Natural killer cell (primary cell): ENCODE measurements at regions not wholly inside any gene's neighbourhood (a gene's known extent, or its start where the extent isn't known, plus 50 kb on each side); places are given as distances from the start of the nearest gene placed in this dataset.

ENCODE experiments used
- ATAC-seq, 3 donors: fragments of 150-1000 bp in 2 of 3; fragments of 200-7000 bp in 1 of 3; cut with Tn5 transposase; 1 replicate in 1 of 3; 2 replicates in 2 of 3; pipeline ENCODE4 v1.10.0; 2021; ENCODE audit warnings: mild to moderate bottlenecking in 2 of 3, moderate library complexity in 2 of 3
- DNase-seq, 2 donors: peaks; one replicate each; pipeline versions ENCODE4 v3.0.0 to v3.0.0-alpha.2; 2013 to 2021; ENCODE audit warnings: mixed read lengths in 1 of 2
- H3K27ac ChIP-seq: one replicate; pipeline ENCODE4 v1.5.1; 2013; ENCODE audit warnings: mild to moderate bottlenecking, low read length
- H3K27me3 ChIP-seq: one replicate; pipeline ENCODE4 v1.6.1; 2013; ENCODE audit warnings: low read length; ENCODE audit not compliant: control insufficient read depth, insufficient read depth
- H3K36me3 ChIP-seq: one replicate; pipeline ENCODE4 v1.6.1; 2013; ENCODE audit warnings: low read length; ENCODE audit not compliant: control insufficient read depth, insufficient read depth
- H3K4me1 ChIP-seq: one replicate; pipeline ENCODE4 v1.6.1; 2013; ENCODE audit warnings: low read length; ENCODE audit not compliant: control insufficient read depth, insufficient read depth
- H3K4me3 ChIP-seq: one replicate; pipeline ENCODE4 v1.5.1; 2013; ENCODE audit warnings: low read length
- H3K9me3 ChIP-seq: one replicate; pipeline ENCODE4 v1.6.1; 2013; ENCODE audit warnings: low read length; ENCODE audit not compliant: control insufficient read depth, insufficient read depth
- H3K27ac Mint-ChIP-seq, 2 donors: one replicate each; pipeline ENCODE4 v1.8.0; 2022; ENCODE audit warnings: mild to moderate bottlenecking in 2 of 2, mixed read lengths in 2 of 2, moderate library complexity in 1 of 2
- H3K27me3 Mint-ChIP-seq, 2 donors: one replicate each; pipeline ENCODE4 v1.8.0; 2022; ENCODE audit warnings: low read depth in 2 of 2, mixed read lengths in 2 of 2
- H3K36me3 Mint-ChIP-seq: one replicate; pipeline ENCODE4 v1.8.0; 2022; ENCODE audit warnings: mixed read lengths
- H3K4me1 Mint-ChIP-seq, 2 donors: one replicate each; pipeline ENCODE4 v1.8.0; 2022; ENCODE audit warnings: mixed read lengths in 2 of 2
- H3K4me3 Mint-ChIP-seq: one replicate; pipeline ENCODE4 v1.8.0; 2022; ENCODE audit warnings: mild to moderate bottlenecking, moderate library complexity, mixed read lengths
- H3K9me3 Mint-ChIP-seq, 2 donors: one replicate each; pipeline ENCODE4 v1.8.0; 2022; ENCODE audit warnings: mixed read lengths in 2 of 2
- WGBS: methylation state at CpG from one replicate; pipeline ENCODE4 v1.1.7; 2013; ENCODE audit warnings: missing lambda C conversion rate; ENCODE audit not compliant: insufficient coverage; 5-methylcytosine and 5-hydroxymethylcytosine counted together
- intact Hi-C: fragments of 100-400 bp; cut with micrococcal nuclease; formaldehyde crosslinking; loops from one replicate; pipeline ENCODE4 v1.14.2; 2022
- TF ChIP-seq, protein P1 (sequence below): fragments of 200-600 bp; IDR thresholded peaks from one replicate; pipeline ENCODE4 v1.8.0; 2022; ENCODE audit warnings: antibody characterized with exemption

DNA sequence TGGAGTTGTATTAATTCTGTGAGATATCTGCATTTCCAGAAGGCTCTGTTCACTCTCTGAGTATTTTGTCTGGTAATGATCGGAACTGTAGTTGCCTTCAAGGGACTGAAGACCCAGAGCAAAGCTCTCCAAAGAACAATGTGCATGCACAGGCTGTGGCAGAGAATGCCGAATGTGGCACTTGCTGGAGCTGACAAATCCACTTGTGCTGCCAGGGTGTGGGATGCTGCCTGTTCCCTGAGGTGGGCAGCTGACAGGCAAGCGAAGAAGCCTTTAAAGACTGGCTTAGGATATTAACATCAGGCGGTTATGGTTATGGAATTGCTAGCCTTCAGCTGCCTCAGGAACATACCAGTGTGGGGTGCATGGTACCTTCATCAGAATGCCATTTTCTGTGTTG lies 419.9 kb upstream of the ATP2B1 start:
- Histone ChIP-seq H3K27me3 (no peaks in the 10 kb centered on the region), H3K27ac (no peak overlapping the region), H3K4me1 (no peaks in the 10 kb centered on the region), H3K36me3 (no peaks in the 10 kb centered on the region), H3K9me3 (no peaks in the 10 kb centered on the region), H3K4me3 (no peak overlapping the region)
- H3K27me3 Mint-ChIP-seq = peaks cover 0 to 3% of the 10 kb centered on the region in 2 donors
- intact Hi-C loops = no loop called here
- H3K9me3 Mint-ChIP-seq = no peaks in the 10 kb centered on the region
- 83% methylated on average over 4 of the region's 4 CpGs for WGBS
- no peaks in the 10 kb centered on the region for H3K36me3 Mint-ChIP-seq
- ATAC-seq (no peak), DNase-seq (no peak)
- H3K27ac Mint-ChIP-seq = no peak overlapping the region
- TF ChIP-seq, protein P1, sequence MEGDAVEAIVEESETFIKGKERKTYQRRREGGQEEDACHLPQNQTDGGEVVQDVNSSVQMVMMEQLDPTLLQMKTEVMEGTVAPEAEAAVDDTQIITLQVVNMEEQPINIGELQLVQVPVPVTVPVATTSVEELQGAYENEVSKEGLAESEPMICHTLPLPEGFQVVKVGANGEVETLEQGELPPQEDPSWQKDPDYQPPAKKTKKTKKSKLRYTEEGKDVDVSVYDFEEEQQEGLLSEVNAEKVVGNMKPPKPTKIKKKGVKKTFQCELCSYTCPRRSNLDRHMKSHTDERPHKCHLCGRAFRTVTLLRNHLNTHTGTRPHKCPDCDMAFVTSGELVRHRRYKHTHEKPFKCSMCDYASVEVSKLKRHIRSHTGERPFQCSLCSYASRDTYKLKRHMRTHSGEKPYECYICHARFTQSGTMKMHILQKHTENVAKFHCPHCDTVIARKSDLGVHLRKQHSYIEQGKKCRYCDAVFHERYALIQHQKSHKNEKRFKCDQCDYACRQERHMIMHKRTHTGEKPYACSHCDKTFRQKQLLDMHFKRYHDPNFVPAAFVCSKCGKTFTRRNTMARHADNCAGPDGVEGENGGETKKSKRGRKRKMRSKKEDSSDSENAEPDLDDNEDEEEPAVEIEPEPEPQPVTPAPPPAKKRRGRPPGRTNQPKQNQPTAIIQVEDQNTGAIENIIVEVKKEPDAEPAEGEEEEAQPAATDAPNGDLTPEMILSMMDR = no peak
- no peaks in the 10 kb centered on the region for H3K4me1 Mint-ChIP-seq
- H3K4me3 Mint-ChIP-seq = no peak overlapping the region

DNA sequence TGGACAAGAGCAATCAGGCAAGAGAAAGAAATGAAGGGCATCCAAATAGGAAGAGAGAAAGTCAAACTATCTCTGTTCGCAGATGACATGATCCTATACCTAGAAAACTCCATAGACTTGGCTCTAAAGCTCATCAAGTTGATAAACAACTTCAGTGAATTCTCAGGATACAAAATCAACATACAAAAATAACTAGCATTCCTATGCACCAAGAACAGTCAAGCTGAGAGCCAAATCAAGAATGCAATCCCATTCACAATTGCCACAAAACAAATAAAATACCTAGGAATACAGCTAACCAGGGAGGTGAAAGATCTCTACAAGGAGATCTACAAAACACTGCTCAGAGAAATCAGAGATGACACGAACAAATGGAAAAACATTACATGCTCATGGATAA lies 417.5 kb upstream of the ATP2B1 start:
- TF ChIP-seq, protein P1 = no peak
- H3K36me3 Mint-ChIP-seq = peaks cover 3% of the 10 kb centered on the region
- H3K4me3 Mint-ChIP-seq = no peak overlapping the region
- no peak overlapping the region for H3K4me3 ChIP-seq
- no peaks in the 10 kb centered on the region for H3K36me3 ChIP-seq
- ATAC-seq = no peak
- no peak overlapping the region for H3K27ac ChIP-seq
- intact Hi-C loops = no loop called here
- H3K4me1 Mint-ChIP-seq = no peaks in the 10 kb centered on the region
- DNase-seq = no peak
- H3K9me3 ChIP-seq = peaks cover 10% of the 10 kb centered on the region
- no peaks in the 10 kb centered on the region for H3K27me3 ChIP-seq
- H3K27ac Mint-ChIP-seq = no peak overlapping the region
- WGBS = 88% methylated on average over 1 of the region's 2 CpGs
- H3K4me1 ChIP-seq = no peaks in the 10 kb centered on the region
- H3K27me3 Mint-ChIP-seq = peaks cover 0 to 3% of the 10 kb centered on the region in 2 donors
- H3K9me3 Mint-ChIP-seq = peaks cover 1 to 4% of the 10 kb centered on the region in 2 donors

DNA sequence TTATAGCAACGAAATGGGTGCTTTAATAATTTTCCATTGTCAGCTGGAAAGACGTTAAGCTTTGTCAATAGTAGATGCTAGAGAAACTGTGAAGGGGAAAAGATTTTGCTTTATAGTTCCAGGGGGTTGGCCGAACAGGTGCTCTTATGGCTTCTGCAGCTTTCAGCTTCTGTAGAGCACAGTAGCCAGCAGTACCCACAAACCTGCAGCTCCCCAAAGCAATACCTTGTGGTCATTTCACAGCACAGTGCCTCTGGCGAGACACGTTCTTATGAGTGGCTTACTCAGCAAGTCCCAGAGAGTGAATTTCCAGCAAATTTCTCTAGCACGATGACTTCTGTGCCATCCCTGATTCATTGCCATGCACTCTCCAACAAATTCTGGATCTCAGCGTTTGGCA lies 416.3 kb upstream of the ATP2B1 start:
- DNase-seq (no peak), ATAC-seq (no peak)
- TF ChIP-seq, protein P1 = no peak
- no peaks in the 10 kb centered on the region for H3K4me1 Mint-ChIP-seq
- no peak overlapping the region for H3K4me3 ChIP-seq
- H3K27ac ChIP-seq = no peak overlapping the region
- intact Hi-C loops = no loop called here
- peaks cover 0 to 3% of the 10 kb centered on the region in 2 donors for H3K27me3 Mint-ChIP-seq
- H3K9me3 ChIP-seq = peaks cover 11% of the 10 kb centered on the region
- no peak overlapping the region for H3K4me3 Mint-ChIP-seq
- peaks cover 5 to 14% of the 10 kb centered on the region in 2 donors for H3K9me3 Mint-ChIP-seq
- H3K4me1 ChIP-seq = no peaks in the 10 kb centered on the region
- H3K36me3 ChIP-seq = no peaks in the 10 kb centered on the region
- H3K27ac Mint-ChIP-seq = no peak overlapping the region
- no peaks in the 10 kb centered on the region for H3K27me3 ChIP-seq
- H3K36me3 Mint-ChIP-seq = peaks cover 15% of the 10 kb centered on the region
- 88% methylated on average over 7 of the region's 7 CpGs for WGBS

GRCh38 chr12:90124289-90124688 lies 415.7 kb upstream of the ATP2B1 start:
- 79% methylated on average over 2 of the region's 2 CpGs for WGBS
- intact Hi-C loops = no loop called here

More at GRCh38 chr12:90124289-90124688, 415.7 kb upstream of the ATP2B1 start:
- Histone ChIP-seq H3K4me3 (no peak overlapping the region), H3K27ac (no peak overlapping the region), H3K36me3 (no peaks in the 10 kb centered on the region), H3K27me3 (no peaks in the 10 kb centered on the region), H3K4me1 (no peaks in the 10 kb centered on the region), H3K9me3 (peaks cover 11% of the 10 kb centered on the region)
- H3K27ac Mint-ChIP-seq = no peak overlapping the region
- no peaks in the 10 kb centered on the region for H3K4me1 Mint-ChIP-seq
- peaks cover 9 to 18% of the 10 kb centered on the region in 2 donors for H3K9me3 Mint-ChIP-seq
- H3K27me3 Mint-ChIP-seq = peaks cover 0 to 4% of the 10 kb centered on the region in 2 donors
- no peak for DNase-seq
- ATAC-seq = no peak
- H3K36me3 Mint-ChIP-seq = peaks cover 21% of the 10 kb centered on the region
- H3K4me3 Mint-ChIP-seq = no peak overlapping the region
- TF ChIP-seq, protein P1 = no peak
